ENCODE measurements at regions not wholly inside any gene's neighbourhood (a gene's known extent, or its start where the extent isn't known, plus 50 kb on each side); places are given as distances from the start of the nearest gene placed in this dataset.
"Not testable (repeated sequence)": the region's sequence is repeated elsewhere in the genome, so short reads cannot be mapped to it uniquely, and the experiment has no call there.

DNA sequence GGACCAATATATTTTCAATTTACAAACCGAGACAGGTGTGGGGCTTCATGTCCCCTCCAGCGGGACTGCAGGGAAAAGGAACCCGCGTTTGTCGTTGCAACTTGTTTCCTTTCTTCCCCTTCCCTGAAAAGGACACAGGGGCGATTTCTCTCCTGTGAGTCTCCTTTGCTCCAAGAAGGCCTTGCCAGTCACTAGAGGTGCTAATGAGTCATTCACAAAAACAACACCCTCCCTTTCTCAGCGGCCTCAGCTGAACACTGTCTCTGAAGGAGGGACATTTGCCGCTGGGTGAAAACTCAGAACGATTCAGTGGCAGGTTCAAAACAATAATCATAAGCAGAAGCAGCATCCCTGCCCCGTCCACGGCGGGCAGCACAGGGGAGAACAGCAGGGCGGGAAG is 302.0 kb upstream of the SOX1 start:
- TF ChIP-seq, protein P1, sequence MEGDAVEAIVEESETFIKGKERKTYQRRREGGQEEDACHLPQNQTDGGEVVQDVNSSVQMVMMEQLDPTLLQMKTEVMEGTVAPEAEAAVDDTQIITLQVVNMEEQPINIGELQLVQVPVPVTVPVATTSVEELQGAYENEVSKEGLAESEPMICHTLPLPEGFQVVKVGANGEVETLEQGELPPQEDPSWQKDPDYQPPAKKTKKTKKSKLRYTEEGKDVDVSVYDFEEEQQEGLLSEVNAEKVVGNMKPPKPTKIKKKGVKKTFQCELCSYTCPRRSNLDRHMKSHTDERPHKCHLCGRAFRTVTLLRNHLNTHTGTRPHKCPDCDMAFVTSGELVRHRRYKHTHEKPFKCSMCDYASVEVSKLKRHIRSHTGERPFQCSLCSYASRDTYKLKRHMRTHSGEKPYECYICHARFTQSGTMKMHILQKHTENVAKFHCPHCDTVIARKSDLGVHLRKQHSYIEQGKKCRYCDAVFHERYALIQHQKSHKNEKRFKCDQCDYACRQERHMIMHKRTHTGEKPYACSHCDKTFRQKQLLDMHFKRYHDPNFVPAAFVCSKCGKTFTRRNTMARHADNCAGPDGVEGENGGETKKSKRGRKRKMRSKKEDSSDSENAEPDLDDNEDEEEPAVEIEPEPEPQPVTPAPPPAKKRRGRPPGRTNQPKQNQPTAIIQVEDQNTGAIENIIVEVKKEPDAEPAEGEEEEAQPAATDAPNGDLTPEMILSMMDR (IDR thresholded peaks at IDR 0.05 in 2 of 3, conservative IDR thresholded peaks at IDR 0.05 in 1 of 3; ENCODE audit: borderline replicate concordance in 1 of 3, insufficient read depth in 1 of 3, low read depth in 2 of 3, low read length in 2 of 3) = not testable (repeated sequence)
- TF ChIP-seq, protein P2, sequence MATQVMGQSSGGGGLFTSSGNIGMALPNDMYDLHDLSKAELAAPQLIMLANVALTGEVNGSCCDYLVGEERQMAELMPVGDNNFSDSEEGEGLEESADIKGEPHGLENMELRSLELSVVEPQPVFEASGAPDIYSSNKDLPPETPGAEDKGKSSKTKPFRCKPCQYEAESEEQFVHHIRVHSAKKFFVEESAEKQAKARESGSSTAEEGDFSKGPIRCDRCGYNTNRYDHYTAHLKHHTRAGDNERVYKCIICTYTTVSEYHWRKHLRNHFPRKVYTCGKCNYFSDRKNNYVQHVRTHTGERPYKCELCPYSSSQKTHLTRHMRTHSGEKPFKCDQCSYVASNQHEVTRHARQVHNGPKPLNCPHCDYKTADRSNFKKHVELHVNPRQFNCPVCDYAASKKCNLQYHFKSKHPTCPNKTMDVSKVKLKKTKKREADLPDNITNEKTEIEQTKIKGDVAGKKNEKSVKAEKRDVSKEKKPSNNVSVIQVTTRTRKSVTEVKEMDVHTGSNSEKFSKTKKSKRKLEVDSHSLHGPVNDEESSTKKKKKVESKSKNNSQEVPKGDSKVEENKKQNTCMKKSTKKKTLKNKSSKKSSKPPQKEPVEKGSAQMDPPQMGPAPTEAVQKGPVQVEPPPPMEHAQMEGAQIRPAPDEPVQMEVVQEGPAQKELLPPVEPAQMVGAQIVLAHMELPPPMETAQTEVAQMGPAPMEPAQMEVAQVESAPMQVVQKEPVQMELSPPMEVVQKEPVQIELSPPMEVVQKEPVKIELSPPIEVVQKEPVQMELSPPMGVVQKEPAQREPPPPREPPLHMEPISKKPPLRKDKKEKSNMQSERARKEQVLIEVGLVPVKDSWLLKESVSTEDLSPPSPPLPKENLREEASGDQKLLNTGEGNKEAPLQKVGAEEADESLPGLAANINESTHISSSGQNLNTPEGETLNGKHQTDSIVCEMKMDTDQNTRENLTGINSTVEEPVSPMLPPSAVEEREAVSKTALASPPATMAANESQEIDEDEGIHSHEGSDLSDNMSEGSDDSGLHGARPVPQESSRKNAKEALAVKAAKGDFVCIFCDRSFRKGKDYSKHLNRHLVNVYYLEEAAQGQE (IDR thresholded peaks at IDR 0.05; ENCODE audit: low read depth) = not testable (repeated sequence)
- TF ChIP-seq ELF1 (IDR thresholded peaks at IDR 0.05; ENCODE audit: borderline replicate concordance, low read depth); POLR2AphosphoS5 (IDR thresholded peaks at IDR 0.05; ENCODE audit: low read depth, low read length); ZFX (IDR thresholded peaks at IDR 0.05); POLR2A (IDR thresholded peaks at IDR 0.05; ENCODE audit: borderline replicate concordance, extremely low read depth, insufficient read depth, insufficient read length); JUND (IDR thresholded peaks at IDR 0.05); ZNF274 (IDR thresholded peaks at IDR 0.05; ENCODE audit: low read depth, low read length); EZH2phosphoT487 (IDR thresholded peaks at IDR 0.05; ENCODE audit: borderline replicate concordance); TCF7L2 (IDR thresholded peaks at IDR 0.05; ENCODE audit: borderline replicate concordance, extremely low read depth, insufficient read depth, insufficient read length); YY1 (IDR thresholded peaks at IDR 0.05; ENCODE audit: extremely low read depth, insufficient replicate concordance, low read depth, low read length); SIN3A (IDR thresholded peaks at IDR 0.05; ENCODE audit: low read depth); EZH2 (IDR thresholded peaks at IDR 0.05); SP1 (IDR thresholded peaks at IDR 0.05; ENCODE audit: low read depth): not testable (repeated sequence)
